HG03097 (cell line): ENCODE measurements at regions not wholly inside any gene's neighbourhood (a gene's known extent, or its start where the extent isn't known, plus 50 kb on each side); places are given as distances from the start of the nearest gene placed in this dataset.

ENCODE experiments used
- ATAC-seq: cut with Tn5 transposase; IDR thresholded peaks from one replicate; pipeline ENCODE4 v1.9.1; 2021; ENCODE audit not compliant: unreplicated experiment, low FRiP score

GRCh38 chr5:96013254-96013653 is 51.6 kb upstream of the ELL2 start:
- no peak for ATAC-seq

- ATAC-seq = no peak
These were observed 50.7 kb upstream of the ELL2 start for GRCh38 chr5:96012399-96012798.
